DMS79 treated with DMSO at 0.1 percent for 48 hours (cell line): ENCODE measurements at regions not wholly inside any gene's neighbourhood (a gene's known extent, or its start where the extent isn't known, plus 50 kb on each side); places are given as distances from the start of the nearest gene placed in this dataset.
"Not testable (repeated sequence)": the region's sequence is repeated elsewhere in the genome, so short reads cannot be mapped to it uniquely, and the experiment has no call there.

Source experiments
- DNase-seq: peaks from one replicate; lab custom pipeline; 2025; lab: John Stamatoyannopoulos, UW

GRCh38 chr12:33192226-33192625 lies 247.4 kb downstream of the SYT10 start:
- no peak for DNase-seq

DNA sequence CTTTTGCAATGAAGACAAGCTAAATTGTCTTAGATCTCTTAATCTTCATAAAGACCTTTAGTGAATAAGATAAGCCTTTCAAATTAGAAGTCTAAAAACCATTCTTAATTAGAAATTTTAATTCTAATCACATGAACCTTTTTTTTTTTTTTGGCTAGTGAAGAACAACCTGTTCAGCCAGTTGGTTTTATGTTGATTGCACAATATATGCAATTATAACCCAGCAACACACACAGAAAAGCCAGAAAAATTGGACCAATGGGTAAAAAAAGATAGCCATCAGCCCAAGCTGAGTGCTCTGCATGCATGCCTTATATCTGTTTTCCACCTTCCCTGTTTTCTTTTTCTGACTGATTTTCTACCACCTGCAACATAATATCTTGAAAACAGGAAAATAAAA lies 252.2 kb downstream of the SYT10 start:
- no peak for DNase-seq

DNA sequence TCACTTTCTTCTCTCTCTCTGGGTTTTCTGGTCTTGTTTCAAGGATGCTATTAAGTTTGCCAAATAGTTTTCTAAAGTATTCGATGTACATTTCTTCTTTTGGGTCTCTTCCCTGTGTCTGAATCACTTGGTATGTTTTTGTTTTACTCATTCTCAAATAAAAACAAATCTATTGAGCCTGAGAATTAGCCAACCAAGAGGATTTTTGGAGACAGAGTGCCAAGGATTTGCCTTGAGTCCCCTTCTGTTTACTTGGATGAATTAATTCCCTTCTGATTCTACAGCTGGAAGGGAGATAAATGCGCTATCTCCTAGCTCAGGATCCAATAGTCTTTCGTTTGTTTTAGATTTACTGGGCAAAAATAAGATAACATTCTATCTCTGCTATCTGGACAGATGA lies 255.5 kb downstream of the SYT10 start:
- DNase-seq: no peak

GRCh38 chr12:33182485-33182884 lies 257.1 kb downstream of the SYT10 start:
- DNase-seq: no peak

DNA sequence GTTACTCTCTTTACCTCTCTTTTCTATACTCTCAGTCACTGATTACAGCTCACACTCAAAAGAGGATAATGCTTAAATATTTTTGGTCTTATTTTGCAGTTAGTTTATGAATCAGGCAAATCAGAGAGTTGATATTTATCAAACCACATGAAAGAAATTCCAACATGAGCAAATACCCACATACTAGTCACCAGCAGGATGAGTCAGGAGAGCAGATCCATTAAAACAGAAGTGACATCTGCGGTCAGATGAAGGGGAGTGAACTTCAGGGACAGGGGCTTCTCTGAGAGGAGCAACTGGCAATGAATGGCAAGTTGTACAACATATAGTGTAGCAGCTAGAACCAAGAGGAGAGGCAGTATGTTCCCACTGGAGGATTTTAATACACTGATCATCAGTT lies 258.7 kb downstream of the SYT10 start:
- no peak for DNase-seq

DNA sequence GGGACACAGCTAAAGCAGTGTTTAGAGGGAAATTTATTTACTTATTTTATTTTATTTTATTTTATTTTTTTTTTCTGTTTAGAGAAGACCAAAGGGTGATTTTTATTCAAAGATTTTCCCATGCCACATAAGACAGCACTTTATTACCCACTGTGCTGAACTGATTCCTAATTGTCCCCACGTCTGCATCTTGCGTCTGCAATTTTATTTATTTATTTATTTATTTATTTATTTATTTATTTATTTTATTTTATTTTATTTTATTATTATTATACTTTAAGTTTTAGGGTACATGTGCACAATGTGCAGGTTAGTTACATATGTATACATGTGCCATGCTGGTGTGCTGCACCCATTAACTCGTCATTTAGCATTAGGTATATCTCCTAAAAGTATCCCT lies 269.7 kb upstream of the PKP2 start:
- DNase-seq: not testable (repeated sequence)

- no peak for DNase-seq
Observed at GRCh38 chr12:33156042-33156441, 259.5 kb upstream of the PKP2 start.

DNA sequence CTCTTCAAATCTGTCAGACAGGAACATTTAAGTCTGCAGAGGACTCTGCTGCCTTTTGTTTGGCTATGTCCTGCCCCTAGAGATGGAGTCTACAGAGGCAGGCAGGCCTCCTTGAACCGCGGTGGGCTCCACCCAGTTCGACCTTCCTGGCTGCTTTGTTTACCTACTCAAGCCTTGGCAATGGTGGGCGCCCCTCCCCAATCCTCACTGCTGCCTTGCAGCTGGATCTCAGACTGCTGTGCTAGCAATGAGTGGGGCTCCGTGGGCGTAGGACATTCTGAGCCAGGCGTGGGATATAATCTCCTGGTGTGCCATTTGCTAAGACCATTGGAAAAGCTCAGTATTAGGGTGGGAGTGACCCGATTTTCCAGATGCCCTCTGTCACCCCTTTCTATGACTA lies 250.7 kb upstream of the PKP2 start:
- not testable (repeated sequence) for DNase-seq

DNA sequence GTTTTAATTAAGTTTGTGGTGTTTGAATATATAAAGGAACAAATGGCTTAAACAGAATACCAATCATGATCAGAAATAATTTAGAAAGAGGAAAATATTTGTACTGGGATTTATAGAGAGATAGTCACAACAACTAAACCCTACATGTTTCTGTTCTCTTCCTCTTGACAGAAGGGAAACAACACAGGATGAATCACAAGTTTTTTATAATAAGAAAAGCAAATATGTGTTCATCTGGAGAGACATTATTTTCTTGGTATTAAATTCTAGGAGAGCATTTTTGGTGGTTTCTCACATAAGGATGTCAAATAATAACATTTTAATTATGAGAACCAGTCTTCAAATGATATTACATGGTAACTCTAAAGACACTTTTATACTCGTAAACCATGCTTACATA lies 232.9 kb upstream of the PKP2 start:
- DNase-seq: no peak

- DNase-seq: no peak
Observed at GRCh38 chr12:33125755-33126154, 229.2 kb upstream of the PKP2 start.

DNA sequence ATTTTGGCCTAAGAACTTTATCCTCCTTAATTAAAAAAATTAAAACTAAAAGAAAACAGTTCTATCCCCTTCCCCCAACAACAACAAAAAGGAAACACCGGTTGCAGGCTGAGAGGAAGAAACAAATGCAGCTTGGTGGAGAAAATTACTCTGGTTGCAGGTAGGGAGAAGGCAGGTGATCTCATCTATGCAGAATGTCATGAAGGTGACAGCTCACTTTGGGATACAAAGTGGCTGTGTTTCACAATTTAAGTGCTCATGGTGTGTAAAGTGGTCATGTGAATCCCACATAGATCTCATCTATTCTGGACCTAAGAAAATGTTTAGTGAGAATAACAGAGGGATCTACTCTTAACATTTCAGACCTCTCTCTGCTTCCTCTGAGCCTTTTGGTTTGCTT lies 219.7 kb upstream of the PKP2 start:
- no peak for DNase-seq

GRCh38 chr12:33115716-33116115 lies 219.1 kb upstream of the PKP2 start:
- no peak for DNase-seq

- DNase-seq: no peak
Observed at GRCh38 chr12:33111850-33112249, 215.3 kb upstream of the PKP2 start.

GRCh38 chr12:33107827-33108226 lies 211.2 kb upstream of the PKP2 start:
- not testable (repeated sequence) for DNase-seq

DNA sequence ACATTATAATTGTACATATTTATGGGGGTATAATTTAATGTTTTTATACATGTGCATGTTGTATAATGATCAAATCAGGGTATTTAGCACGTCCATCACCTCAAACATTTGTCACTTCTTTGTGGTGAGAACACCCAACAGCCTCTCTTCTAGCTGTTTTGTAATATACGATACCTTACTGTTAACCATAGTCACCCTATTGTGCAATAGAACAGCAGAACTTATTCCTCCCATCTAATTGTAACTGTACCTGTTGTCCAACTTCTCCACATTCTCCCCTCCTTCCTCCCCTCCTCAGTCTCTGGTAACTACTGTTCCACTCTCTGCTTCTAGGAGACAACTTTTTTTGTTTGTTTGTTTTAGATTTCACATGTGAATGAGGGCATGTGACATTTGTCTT lies 197.0 kb upstream of the PKP2 start:
- no peak for DNase-seq

DNA sequence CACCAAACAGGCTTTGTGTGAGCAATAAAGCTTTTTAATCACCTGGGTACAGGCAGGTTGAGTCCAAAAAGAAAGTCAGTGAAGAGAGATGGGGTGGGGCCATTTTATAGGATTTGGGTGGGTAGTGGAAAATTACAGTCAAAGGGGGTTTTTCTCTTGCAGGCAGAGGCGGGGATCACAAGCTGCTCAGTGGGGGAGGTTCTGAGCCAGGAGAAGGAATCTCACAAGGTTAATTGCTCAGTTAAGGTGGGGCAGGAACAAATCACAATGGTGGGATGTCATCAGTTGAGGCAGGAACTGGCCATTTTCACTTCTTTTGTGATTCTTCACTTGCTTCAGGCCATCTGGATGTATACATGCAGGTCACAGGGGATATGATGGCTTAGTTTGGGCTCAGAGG lies 191.3 kb upstream of the PKP2 start:
- DNase-seq: not testable (repeated sequence)

DNA sequence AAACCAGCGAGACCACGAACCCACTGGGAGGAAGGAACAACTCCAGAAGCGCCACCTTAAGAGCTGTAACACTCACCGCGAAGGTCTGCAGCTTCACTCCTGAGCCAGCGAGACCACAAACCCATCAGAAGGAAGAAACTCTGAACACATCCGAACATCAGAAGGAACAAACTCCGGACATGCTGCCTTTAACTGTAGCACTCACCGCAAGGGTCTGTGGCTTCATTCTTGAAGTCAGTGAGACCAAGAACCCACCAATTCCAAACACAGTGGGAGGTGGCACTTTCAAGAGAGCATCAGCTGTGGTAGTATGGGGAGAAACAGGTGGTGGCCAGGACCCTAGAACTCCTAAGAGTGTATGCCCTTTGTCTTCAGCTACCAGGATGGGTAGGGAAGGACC lies 179.8 kb upstream of the PKP2 start:
- DNase-seq: not testable (repeated sequence)

- not testable (repeated sequence) for DNase-seq
Observed at GRCh38 chr12:33075130-33075766, 178.7 kb upstream of the PKP2 start.

DNA sequence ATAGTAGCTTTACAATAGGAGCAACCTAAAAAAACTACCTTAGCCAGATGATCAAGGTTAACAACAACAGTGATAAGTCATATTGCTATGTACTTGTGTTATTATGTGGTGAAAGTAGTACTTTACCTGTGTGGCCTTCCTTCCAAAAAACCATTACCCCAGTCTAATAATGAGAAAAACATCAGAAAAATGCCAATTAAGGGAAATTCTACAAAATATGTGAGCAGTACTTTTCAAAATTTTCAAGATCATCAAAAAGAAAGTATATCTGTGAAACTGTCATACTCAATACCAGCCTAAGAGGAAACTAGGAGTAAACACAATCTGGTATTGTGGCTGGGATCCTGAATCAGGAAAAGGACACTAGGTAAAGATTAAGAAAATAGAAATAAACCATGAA lies 165.3 kb upstream of the PKP2 start:
- no peak for DNase-seq

- DNase-seq: no peak
Observed at GRCh38 chr12:33054371-33054770, 157.8 kb upstream of the PKP2 start.

- DNase-seq: no peak
Observed at GRCh38 chr12:33052141-33053051, 155.8 kb upstream of the PKP2 start.

- DNase-seq: no peak
Observed at GRCh38 chr12:33047666-33048065, 151.1 kb upstream of the PKP2 start.

DNA sequence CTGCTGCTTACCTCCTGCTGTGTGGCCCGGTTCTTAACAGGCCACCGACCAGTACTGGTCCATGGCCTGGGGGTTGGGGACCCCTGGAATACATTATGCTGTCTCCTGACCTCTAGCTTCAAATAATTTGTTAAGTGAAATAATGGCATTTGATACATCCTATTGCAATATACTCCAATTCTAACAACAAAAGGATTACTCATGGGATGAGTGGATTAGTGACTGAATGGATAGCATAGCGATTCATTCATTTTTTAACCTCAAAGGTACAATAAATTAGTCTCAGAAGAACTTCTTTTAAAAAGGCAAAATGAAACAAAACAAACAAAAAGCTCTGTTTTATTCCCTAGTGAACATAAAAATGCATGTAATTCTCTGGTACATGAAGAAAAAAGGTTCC lies 147.9 kb upstream of the PKP2 start:
- no peak for DNase-seq

DNA sequence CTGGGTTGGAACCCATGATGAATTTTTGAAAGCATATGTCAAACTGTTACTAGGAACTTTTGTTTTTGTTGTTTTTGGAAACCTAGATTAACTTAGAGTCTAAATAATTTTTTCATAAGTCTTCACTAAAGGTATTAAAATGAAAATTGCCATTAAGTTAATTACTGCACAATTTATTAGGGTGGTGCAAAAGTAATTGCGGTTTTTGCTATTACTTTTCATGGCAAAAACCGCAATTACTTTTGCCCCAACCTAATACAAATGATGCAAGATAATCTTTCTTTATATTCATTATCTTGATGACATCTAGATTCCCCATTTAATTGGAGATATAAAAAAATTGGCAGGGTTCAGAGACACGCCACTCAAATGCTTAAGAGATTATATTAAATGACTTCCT lies 145.0 kb upstream of the PKP2 start:
- no peak for DNase-seq
